Panc1 (cell line): ENCODE measurements at regions not wholly inside any gene's neighbourhood (a gene's known extent, or its start where the extent isn't known, plus 50 kb on each side); places are given as distances from the start of the nearest gene placed in this dataset.

Source experiments
- ATAC-seq: fragments of 200-7000 bp; cut with Tn5 transposase; 2 replicates; pipeline ENCODE4 v1.9.1; 2020; ENCODE audit warnings: mild to moderate bottlenecking, moderate library complexity
- BruUV-seq: library from RNA; stranded (reverse); fragments of 400-500 nt; replicated peaks from 2 replicates; lab custom pipeline; 2021; lab: Mats Ljungman, UMichigan
- CTCF ChIA-PET: fragments of 300-600 bp; sonication (Branson Sonifier 250); formaldehyde crosslinking; loops from one replicate; lab custom pipeline; 2022; ENCODE audit warnings: antibody characterized with exemption; lab: Charles Lee
- POLR2A ChIA-PET: fragments of 300-600 bp; sonication (Branson Sonifier 250); formaldehyde crosslinking; loops from one replicate; lab custom pipeline; 2022; ENCODE audit warnings: antibody characterized with exemption; lab: Charles Lee
- DNase-seq: peaks from one replicate; pipeline ENCODE4 v3.0.0-alpha.2; 2010; ENCODE audit warnings: low read depth, low spot score
- H3K27ac ChIP-seq: 2 replicates; pipeline ENCODE4 v1.5.1; 2011; ENCODE audit warnings: mild to moderate bottlenecking, low read length, inconsistent platforms
- H3K27me3 ChIP-seq: fragments of 200-500 bp; sonication (Bioruptor generic); 2 replicates; pipeline ENCODE4 v1.6.0; 2014; ENCODE audit warnings: low read length, inconsistent platforms; ENCODE audit not compliant: control insufficient read depth, insufficient read depth
- H3K36me3 ChIP-seq: fragments of 200-500 bp; sonication (Bioruptor generic); 2 replicates; pipeline ENCODE4 v1.5.1; 2014; ENCODE audit warnings: inconsistent platforms, mild to moderate bottlenecking, low read length, moderate library complexity; ENCODE audit not compliant: control insufficient read depth, insufficient read depth
- H3K4me1 ChIP-seq: 2 replicates; pipeline ENCODE4 v1.5.1; 2011; ENCODE audit warnings: inconsistent platforms, mild to moderate bottlenecking, low read length, moderate library complexity; ENCODE audit not compliant: control insufficient read depth, insufficient read depth
- H3K4me3 ChIP-seq, 2 experiments: 2 replicates each; pipeline ENCODE4 v1.5.1; 2011 to 2012; ENCODE audit warnings: low read depth in 2 of 2, low read length in 2 of 2, mild to moderate bottlenecking in 2 of 2, inconsistent platforms in 1 of 2, moderate library complexity in 1 of 2
- H3K9me3 ChIP-seq: fragments of 200-500 bp; sonication (Bioruptor generic); 2 replicates; pipeline ENCODE4 v1.5.1; 2014; ENCODE audit warnings: low read depth, mild to moderate bottlenecking, inconsistent platforms, low read length, moderate library complexity; ENCODE audit not compliant: control insufficient read depth, insufficient read depth
- CTCF ChIP-seq: fragments of 450-650 bp; IDR thresholded peaks from 2 replicates; pipeline ENCODE4 v1.5.1; 2017; ENCODE audit warnings: mild to moderate bottlenecking
- POLR2AphosphoS5 ChIP-seq: IDR thresholded peaks from 2 replicates; pipeline ENCODE4 v1.6.1; 2012; ENCODE audit warnings: mild to moderate bottlenecking, low read depth, low read length, moderate library complexity
- REST ChIP-seq, 2 experiments: IDR thresholded peaks; 2 replicates each; pipeline ENCODE4 v1.6.1; 2011 to 2012; ENCODE audit warnings: low read depth in 2 of 2, control low read depth in 1 of 2, low read length in 1 of 2, mild to moderate bottlenecking in 1 of 2, moderate library complexity in 1 of 2; ENCODE audit not compliant: insufficient read depth in 1 of 2
- SIN3A ChIP-seq: IDR thresholded peaks from 2 replicates; pipeline ENCODE4 v1.6.1; 2012; ENCODE audit warnings: low read depth, mild to moderate bottlenecking, low read length, moderate library complexity, borderline replicate concordance; ENCODE audit not compliant: insufficient read depth
- TCF7L2 ChIP-seq: IDR thresholded peaks from 2 replicates; pipeline ENCODE4 v1.6.1; 2011; ENCODE audit warnings: mild to moderate bottlenecking, low read depth, low read length, inconsistent platforms
- in situ Hi-C: cut with HindIII; loops from 2 replicates; pipeline ENCODE4 v1.10.0; 2016; ENCODE audit warnings: low sequenced_read_pairs, low pct_unique_long_range_greater_than_20kb
- intact Hi-C: fragments of 100-400 bp; cut with micrococcal nuclease; formaldehyde crosslinking; loops from one replicate; pipeline ENCODE4 v1.10.0; 2022; ENCODE audit not compliant: unreplicated experiment

- ATAC-seq: no peak
- in situ Hi-C loops: no loop called here
- H3K27me3 ChIP-seq: no peaks in the 10 kb centered on the region
- H3K36me3 ChIP-seq: no peaks in the 10 kb centered on the region
- DNase-seq: no peak
- intact Hi-C loops: no loop called here
- ChIA-PET POLR2A (no interaction called here), CTCF (no interaction called here)
- no TSS peak for BruUV-seq
- no peaks in the 10 kb centered on the region for H3K9me3 ChIP-seq
- TF ChIP-seq TCF7L2: no peak
- no peak for TF ChIP-seq REST (IDR thresholded peaks at IDR 0.05; ENCODE audit: insufficient read depth in 1 of 2, low read depth in 2 of 2, low read length in 1 of 2)
- H3K4me3 ChIP-seq: no peak overlapping the region
- H3K4me1 ChIP-seq: no peaks in the 10 kb centered on the region
- H3K27ac ChIP-seq: no peak overlapping the region
These were observed 430.2 kb upstream of the TBX3 start for GRCh38 chr12:115114140-115114539.

- TF ChIP-seq CTCF (no peak), REST (IDR thresholded peaks at IDR 0.05; ENCODE audit: insufficient read depth in 1 of 2, low read depth in 2 of 2, low read length in 1 of 2) (no peak), TCF7L2 (no peak), SIN3A (no peak), POLR2AphosphoS5 (no peak)
These were observed 425.9 kb upstream of the TBX3 start for GRCh38 chr12:115109863-115110262.

More at GRCh38 chr12:115109863-115110262, 425.9 kb upstream of the TBX3 start:
- Histone ChIP-seq H3K4me3 (no peak overlapping the region), H3K36me3 (no peaks in the 10 kb centered on the region), H3K4me1 (no peaks in the 10 kb centered on the region), H3K27me3 (no peaks in the 10 kb centered on the region), H3K27ac (no peak overlapping the region), H3K9me3 (no peaks in the 10 kb centered on the region)
- intact Hi-C loops (no loop called here), in situ Hi-C loops (no loop called here)
- no peak for ATAC-seq
- BruUV-seq: no TSS peak
- DNase-seq: no peak
- ChIA-PET POLR2A (no interaction called here), CTCF (no interaction called here)
